Liver (tissue), 8 donors: ENCODE measurements at regions not wholly inside any gene's neighbourhood (a gene's known extent, or its start where the extent isn't known, plus 50 kb on each side); places are given as distances from the start of the nearest gene placed in this dataset.

Experiments
- DNase-seq: peaks from one replicate; pipeline ENCODE4 v3.0.0-alpha.2; 2017; ENCODE audit warnings: low spot score
- H3K27ac ChIP-seq, 2 donors: one replicate each; pipeline ENCODE4 v1.7.0; 2013; ENCODE audit warnings: inconsistent platforms in 2 of 2, low read length in 2 of 2, control low read depth in 1 of 2, low read depth in 1 of 2, mild to moderate bottlenecking in 1 of 2
- H3K27me3 ChIP-seq, 4 donors: one replicate each; pipeline versions ENCODE4 v1.6.1 to v1.7.0; 2013; ENCODE audit warnings: low read length in 3 of 4, inconsistent platforms in 1 of 4, mild to moderate bottlenecking in 1 of 4, moderate library complexity in 1 of 4; ENCODE audit not compliant: control insufficient read depth in 4 of 4, insufficient read depth in 4 of 4
- H3K36me3 ChIP-seq, 4 donors: one replicate each; pipeline versions ENCODE4 v1.6.1 to v1.7.0; 2013; ENCODE audit warnings: low read length in 3 of 4, mild to moderate bottlenecking in 3 of 4, low read depth in 1 of 4, moderate library complexity in 1 of 4; ENCODE audit not compliant: control insufficient read depth in 4 of 4, insufficient read depth in 3 of 4
- H3K4me1 ChIP-seq, 4 donors: one replicate each; pipeline versions ENCODE4 v1.6.1 to v1.7.0; 2013; ENCODE audit warnings: low read length in 3 of 4, mild to moderate bottlenecking in 3 of 4, moderate library complexity in 1 of 4; ENCODE audit not compliant: control insufficient read depth in 4 of 4, insufficient read depth in 4 of 4
- H3K4me3 ChIP-seq, 3 donors: one replicate each; pipeline versions ENCODE4 v1.6.1 to v1.7.0; 2013; ENCODE audit warnings: low read length in 3 of 3, control low read depth in 1 of 3, low read depth in 1 of 3, mild to moderate bottlenecking in 1 of 3
- H3K9ac ChIP-seq, 2 donors: one replicate each; pipeline ENCODE4 v1.7.0; 2013; ENCODE audit warnings: low read length in 2 of 2, mild to moderate bottlenecking in 2 of 2, moderate library complexity in 2 of 2, control low read depth in 1 of 2, low read depth in 1 of 2
- H3K9me3 ChIP-seq, 4 donors: one replicate each; pipeline versions ENCODE4 v1.6.1 to v1.7.0; 2013; ENCODE audit warnings: low read length in 3 of 4; ENCODE audit not compliant: control insufficient read depth in 4 of 4
- EGR1 ChIP-seq, 2 donors: IDR thresholded peaks; 2 replicates each; pipeline ENCODE4 v1.6.1; 2016 to 2018; ENCODE audit warnings: antibody characterized with exemption in 2 of 2, low read depth in 2 of 2
- FOXA1 ChIP-seq: IDR thresholded peaks from 2 replicates; pipeline ENCODE4 v1.6.1; 2016; ENCODE audit warnings: antibody characterized with exemption
- FOXA2 ChIP-seq: IDR thresholded peaks from 2 replicates; pipeline ENCODE4 v1.6.1; 2016; ENCODE audit warnings: antibody characterized with exemption
- GABPA ChIP-seq, 2 donors: IDR thresholded peaks in 1 of 2; conservative IDR thresholded peaks in 1 of 2; 2 replicates each; pipeline ENCODE4 v1.6.1; 2016; ENCODE audit warnings: antibody characterized with exemption in 2 of 2, mild to moderate bottlenecking in 1 of 2, moderate library complexity in 1 of 2
- HNF4A ChIP-seq, 2 donors: conservative IDR thresholded peaks; 2 replicates each; pipeline ENCODE4 v1.6.1; 2016; ENCODE audit warnings: antibody characterized with exemption in 2 of 2, mild to moderate bottlenecking in 2 of 2
- HNF4G ChIP-seq: IDR thresholded peaks from 2 replicates; pipeline ENCODE4 v1.6.1; 2016; ENCODE audit warnings: antibody characterized with exemption
- JUND ChIP-seq, 2 donors: IDR thresholded peaks; 2 replicates each; pipeline ENCODE4 v1.6.1; 2016; ENCODE audit warnings: antibody characterized with exemption in 2 of 2
- MAX ChIP-seq: IDR thresholded peaks from 2 replicates; pipeline ENCODE4 v1.6.1; 2016; ENCODE audit warnings: antibody characterized with exemption
- NR2F2 ChIP-seq: IDR thresholded peaks from 2 replicates; pipeline ENCODE4 v1.6.1; 2016; ENCODE audit warnings: antibody characterized with exemption
- RAD21 ChIP-seq, 2 donors: IDR thresholded peaks; 2 replicates each; pipeline ENCODE4 v1.6.1; 2016; ENCODE audit warnings: antibody characterized with exemption in 2 of 2, mild to moderate bottlenecking in 2 of 2
- RXRA ChIP-seq, 2 donors: IDR thresholded peaks; 2 replicates each; pipeline ENCODE4 v1.6.1; 2017 to 2018; ENCODE audit warnings: antibody characterized with exemption in 2 of 2, mild to moderate bottlenecking in 1 of 2
- SP1 ChIP-seq: IDR thresholded peaks from 2 replicates; pipeline ENCODE4 v1.6.1; 2018; ENCODE audit warnings: antibody characterized with exemption, mild to moderate bottlenecking
- TAF1 ChIP-seq: conservative IDR thresholded peaks from 2 replicates; pipeline ENCODE4 v1.6.1; 2016; ENCODE audit warnings: antibody characterized with exemption, mild to moderate bottlenecking
- YY1 ChIP-seq: IDR thresholded peaks from 2 replicates; pipeline ENCODE4 v1.6.1; 2016; ENCODE audit warnings: antibody characterized with exemption, mild to moderate bottlenecking
- WGBS: extraction: QIAGEN DNeasy Blood & Tissue Kit; methylation state at CpG from one replicate; pipeline ENCODE4 v1.1.7; 2013; 5-methylcytosine and 5-hydroxymethylcytosine counted together
- TF ChIP-seq, protein P1 (sequence below): IDR thresholded peaks from 2 replicates; pipeline ENCODE4 v1.6.1; 2016; ENCODE audit warnings: antibody characterized with exemption
- TF ChIP-seq, protein P2 (sequence below): fragments of 150-350 bp; IDR thresholded peaks from 2 replicates; pipeline ENCODE4 v1.5.1; 2017; ENCODE audit warnings: improper control_type of control experiment, low read depth, low read length; ENCODE audit not compliant: missing input control
- TF ChIP-seq, protein P3 (sequence below): IDR thresholded peaks from 2 replicates; pipeline ENCODE4 v1.6.1; 2016; ENCODE audit warnings: antibody characterized with exemption
- TF ChIP-seq, protein P4 (sequence below): IDR thresholded peaks from 2 replicates; pipeline ENCODE4 v1.6.1; 2016; ENCODE audit warnings: antibody characterized with exemption, mild to moderate bottlenecking
- donor health status: healthy.
- donor health status: healthy.
- donor health status: healthy.
- donor health status: healthy.
- donor health status: healthy.

- Histone ChIP-seq H3K27ac (no peak overlapping the region), H3K4me1 (peaks cover 0 to 53% (median 38%) of the 10 kb centered on the region in 4 donors), H3K27me3 (no peaks in the 10 kb centered on the region), H3K36me3 (no peaks in the 10 kb centered on the region), H3K9me3 (peaks cover 0 to 10% (median 2%) of the 10 kb centered on the region in 4 donors), H3K9ac (no peak overlapping the region), H3K4me3 (no peak overlapping the region)
- DNase-seq = no peak
- 36% methylated on average over 5 of the region's 5 CpGs for WGBS
- TF ChIP-seq FOXA1 (no peak), RXRA (IDR thresholded peaks at IDR 0.05) (peak in 1 of 2 donors; percentile 48), HNF4A (conservative IDR thresholded peaks at IDR 0.05) (peak; percentile 24 to 34), FOXA2 (peak; percentile 33)
- TF ChIP-seq, protein P1, sequence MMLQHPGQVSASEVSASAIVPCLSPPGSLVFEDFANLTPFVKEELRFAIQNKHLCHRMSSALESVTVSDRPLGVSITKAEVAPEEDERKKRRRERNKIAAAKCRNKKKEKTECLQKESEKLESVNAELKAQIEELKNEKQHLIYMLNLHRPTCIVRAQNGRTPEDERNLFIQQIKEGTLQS = no peak
Measured at GRCh38 chr15:38874464-38874863, 309.9 kb upstream of the RASGRP1 start.

DNA sequence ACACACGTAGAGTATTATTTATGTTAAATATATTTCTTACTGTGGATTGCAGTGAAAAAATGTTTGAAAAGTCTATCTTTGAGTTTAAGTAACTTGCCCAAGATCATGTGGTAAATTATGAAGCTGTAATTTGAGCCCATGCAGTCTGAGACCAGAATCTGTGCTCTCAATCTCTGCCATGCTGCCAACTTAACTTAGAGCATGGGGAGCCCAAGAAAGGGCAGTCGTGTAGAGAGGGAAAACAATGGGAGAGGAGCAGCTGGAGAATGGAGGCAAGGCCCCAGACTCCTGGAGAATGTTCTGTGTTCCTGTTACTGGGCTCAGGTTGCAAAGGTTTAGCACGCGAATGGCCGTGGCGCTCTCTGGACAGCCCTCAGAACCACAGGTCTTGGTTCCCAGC lies 311.6 kb upstream of the RASGRP1 start:
- no peak overlapping the region for H3K9ac ChIP-seq
- H3K4me3 ChIP-seq = no peak overlapping the region
- peaks cover 0 to 59% (median 38%) of the 10 kb centered on the region in 4 donors for H3K4me1 ChIP-seq
- H3K27me3 ChIP-seq = no peaks in the 10 kb centered on the region
- TF ChIP-seq, protein P1 = no peak
- no peak for TF ChIP-seq YY1
- TF ChIP-seq, protein P2, sequence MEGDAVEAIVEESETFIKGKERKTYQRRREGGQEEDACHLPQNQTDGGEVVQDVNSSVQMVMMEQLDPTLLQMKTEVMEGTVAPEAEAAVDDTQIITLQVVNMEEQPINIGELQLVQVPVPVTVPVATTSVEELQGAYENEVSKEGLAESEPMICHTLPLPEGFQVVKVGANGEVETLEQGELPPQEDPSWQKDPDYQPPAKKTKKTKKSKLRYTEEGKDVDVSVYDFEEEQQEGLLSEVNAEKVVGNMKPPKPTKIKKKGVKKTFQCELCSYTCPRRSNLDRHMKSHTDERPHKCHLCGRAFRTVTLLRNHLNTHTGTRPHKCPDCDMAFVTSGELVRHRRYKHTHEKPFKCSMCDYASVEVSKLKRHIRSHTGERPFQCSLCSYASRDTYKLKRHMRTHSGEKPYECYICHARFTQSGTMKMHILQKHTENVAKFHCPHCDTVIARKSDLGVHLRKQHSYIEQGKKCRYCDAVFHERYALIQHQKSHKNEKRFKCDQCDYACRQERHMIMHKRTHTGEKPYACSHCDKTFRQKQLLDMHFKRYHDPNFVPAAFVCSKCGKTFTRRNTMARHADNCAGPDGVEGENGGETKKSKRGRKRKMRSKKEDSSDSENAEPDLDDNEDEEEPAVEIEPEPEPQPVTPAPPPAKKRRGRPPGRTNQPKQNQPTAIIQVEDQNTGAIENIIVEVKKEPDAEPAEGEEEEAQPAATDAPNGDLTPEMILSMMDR = no peak
- TF ChIP-seq HNF4A (conservative IDR thresholded peaks at IDR 0.05) = no peak
- TF ChIP-seq, protein P3, sequence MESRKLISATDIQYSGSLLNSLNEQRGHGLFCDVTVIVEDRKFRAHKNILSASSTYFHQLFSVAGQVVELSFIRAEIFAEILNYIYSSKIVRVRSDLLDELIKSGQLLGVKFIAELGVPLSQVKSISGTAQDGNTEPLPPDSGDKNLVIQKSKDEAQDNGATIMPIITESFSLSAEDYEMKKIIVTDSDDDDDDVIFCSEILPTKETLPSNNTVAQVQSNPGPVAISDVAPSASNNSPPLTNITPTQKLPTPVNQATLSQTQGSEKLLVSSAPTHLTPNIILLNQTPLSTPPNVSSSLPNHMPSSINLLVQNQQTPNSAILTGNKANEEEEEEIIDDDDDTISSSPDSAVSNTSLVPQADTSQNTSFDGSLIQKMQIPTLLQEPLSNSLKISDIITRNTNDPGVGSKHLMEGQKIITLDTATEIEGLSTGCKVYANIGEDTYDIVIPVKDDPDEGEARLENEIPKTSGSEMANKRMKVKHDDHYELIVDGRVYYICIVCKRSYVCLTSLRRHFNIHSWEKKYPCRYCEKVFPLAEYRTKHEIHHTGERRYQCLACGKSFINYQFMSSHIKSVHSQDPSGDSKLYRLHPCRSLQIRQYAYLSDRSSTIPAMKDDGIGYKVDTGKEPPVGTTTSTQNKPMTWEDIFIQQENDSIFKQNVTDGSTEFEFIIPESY = no peak
- TF ChIP-seq TAF1 = no peak
- TF ChIP-seq NR2F2 = no peak
- no peak for TF ChIP-seq FOXA2
- no peak for TF ChIP-seq SP1
- no peak for TF ChIP-seq MAX
- no peak for TF ChIP-seq HNF4G
- TF ChIP-seq, protein P4, sequence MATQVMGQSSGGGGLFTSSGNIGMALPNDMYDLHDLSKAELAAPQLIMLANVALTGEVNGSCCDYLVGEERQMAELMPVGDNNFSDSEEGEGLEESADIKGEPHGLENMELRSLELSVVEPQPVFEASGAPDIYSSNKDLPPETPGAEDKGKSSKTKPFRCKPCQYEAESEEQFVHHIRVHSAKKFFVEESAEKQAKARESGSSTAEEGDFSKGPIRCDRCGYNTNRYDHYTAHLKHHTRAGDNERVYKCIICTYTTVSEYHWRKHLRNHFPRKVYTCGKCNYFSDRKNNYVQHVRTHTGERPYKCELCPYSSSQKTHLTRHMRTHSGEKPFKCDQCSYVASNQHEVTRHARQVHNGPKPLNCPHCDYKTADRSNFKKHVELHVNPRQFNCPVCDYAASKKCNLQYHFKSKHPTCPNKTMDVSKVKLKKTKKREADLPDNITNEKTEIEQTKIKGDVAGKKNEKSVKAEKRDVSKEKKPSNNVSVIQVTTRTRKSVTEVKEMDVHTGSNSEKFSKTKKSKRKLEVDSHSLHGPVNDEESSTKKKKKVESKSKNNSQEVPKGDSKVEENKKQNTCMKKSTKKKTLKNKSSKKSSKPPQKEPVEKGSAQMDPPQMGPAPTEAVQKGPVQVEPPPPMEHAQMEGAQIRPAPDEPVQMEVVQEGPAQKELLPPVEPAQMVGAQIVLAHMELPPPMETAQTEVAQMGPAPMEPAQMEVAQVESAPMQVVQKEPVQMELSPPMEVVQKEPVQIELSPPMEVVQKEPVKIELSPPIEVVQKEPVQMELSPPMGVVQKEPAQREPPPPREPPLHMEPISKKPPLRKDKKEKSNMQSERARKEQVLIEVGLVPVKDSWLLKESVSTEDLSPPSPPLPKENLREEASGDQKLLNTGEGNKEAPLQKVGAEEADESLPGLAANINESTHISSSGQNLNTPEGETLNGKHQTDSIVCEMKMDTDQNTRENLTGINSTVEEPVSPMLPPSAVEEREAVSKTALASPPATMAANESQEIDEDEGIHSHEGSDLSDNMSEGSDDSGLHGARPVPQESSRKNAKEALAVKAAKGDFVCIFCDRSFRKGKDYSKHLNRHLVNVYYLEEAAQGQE = no peak
- no peak for TF ChIP-seq FOXA1
- no peak for TF ChIP-seq GABPA (IDR thresholded peaks at IDR 0.05 in 1 of 2, conservative IDR thresholded peaks at IDR 0.05 in 1 of 2)
- TF ChIP-seq JUND (IDR thresholded peaks at IDR 0.05) = no peak
- no peak for TF ChIP-seq RXRA (IDR thresholded peaks at IDR 0.05)
- no peak for TF ChIP-seq RAD21 (IDR thresholded peaks at IDR 0.05)
- no peak for TF ChIP-seq EGR1 (IDR thresholded peaks at IDR 0.05; ENCODE audit: low read depth in 2 of 2)
- no peaks in the 10 kb centered on the region for H3K36me3 ChIP-seq
- 96% methylated on average over 6 of the region's 6 CpGs for WGBS
- DNase-seq = no peak
- H3K9me3 ChIP-seq = peaks cover 0 to 7% (median 2%) of the 10 kb centered on the region in 4 donors
- H3K27ac ChIP-seq = no peak overlapping the region
